Hematopoietic multipotent progenitor cell treated with erythropoietin and hydrocortisone succinate and interleukin-3 and kit ligand, for 4 days (in vitro differentiated cells): ENCODE measurements at regions not wholly inside any gene's neighbourhood (a gene's known extent, or its start where the extent isn't known, plus 50 kb on each side); places are given as distances from the start of the nearest gene placed in this dataset.
A peak's percentile ranks its signal among the peaks of the same experiment; 100 is the strongest.
"Not testable (repeated sequence)": the region's sequence is repeated elsewhere in the genome, so short reads cannot be mapped to it uniquely, and the experiment has no call there.

Experiments
- DNase-seq: peaks from one replicate; pipeline ENCODE4 v3.0.0-alpha.2; 2015

DNA sequence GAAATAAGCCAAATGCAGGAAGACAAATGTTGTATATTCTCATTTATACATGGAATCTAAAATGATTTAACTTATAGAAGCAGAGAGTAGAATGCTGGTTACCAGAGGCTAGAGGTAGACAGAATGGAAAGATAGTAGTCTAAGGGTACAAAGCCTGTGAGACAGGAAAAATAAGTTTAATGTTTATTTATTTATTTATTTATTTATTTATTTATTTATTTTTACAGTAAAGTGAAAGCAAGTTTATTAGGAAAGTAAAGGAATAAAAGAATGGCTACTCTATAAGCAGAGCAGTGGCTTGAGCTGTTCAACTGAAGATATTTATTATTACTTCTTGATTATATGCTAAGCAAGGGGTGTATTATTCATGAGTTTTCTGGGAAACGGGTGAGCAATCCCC, 203.2 kb downstream of the LAS1L start:
- DNase-seq: no peak

DNA sequence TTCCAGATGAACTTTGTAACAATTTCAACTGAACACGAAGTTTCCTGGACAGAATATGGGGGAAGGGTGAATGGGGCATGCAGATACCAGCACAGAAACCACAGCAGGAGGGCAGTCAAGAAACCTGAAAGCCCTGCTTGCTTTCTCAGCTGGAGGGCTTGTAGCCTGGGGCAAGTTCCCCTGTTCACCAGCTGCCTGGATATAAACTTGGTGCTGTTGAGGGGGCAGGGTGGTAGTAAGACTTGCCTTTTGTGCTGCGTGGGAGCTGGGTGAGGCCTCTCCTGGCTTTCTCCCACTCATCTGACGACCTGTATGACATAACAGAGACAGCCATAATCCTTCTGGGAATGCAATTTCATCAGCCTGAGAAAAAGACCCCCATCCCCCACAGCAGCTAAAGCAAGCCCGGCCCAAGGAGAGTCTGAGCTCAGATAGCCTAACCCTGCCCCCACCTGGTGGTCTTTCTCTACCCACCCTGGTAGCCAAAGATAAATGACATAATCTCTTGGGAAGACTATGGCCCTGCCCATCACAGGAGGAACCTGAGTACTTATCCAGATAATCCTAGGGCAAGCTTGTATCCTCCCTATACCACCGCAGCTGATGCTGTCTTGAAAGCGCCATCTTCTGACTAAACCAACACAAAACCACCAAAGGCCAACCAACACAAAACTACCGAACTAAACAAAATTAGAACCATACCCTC, 234.3 kb downstream of the LAS1L start:
- DNase-seq: no peak

DNA sequence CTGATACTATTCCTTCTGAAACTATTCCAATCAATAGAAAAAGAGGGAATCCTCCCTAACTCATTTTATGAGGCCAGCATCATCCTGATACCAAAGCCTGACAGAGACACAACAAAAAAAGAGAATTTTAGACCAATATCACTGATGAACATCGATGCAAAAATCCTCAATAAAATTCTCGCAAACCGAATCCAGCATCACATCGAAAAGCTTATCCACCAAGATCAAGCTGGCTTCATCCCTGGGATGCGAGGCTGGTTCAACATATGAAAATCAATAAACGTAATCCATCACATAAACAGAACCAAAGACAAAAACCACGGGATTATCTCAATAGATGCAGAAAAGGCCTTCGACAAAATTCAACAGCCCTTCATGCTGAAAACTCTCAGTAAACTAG, 251.7 kb downstream of the LAS1L start:
- not testable (repeated sequence) for DNase-seq

DNA sequence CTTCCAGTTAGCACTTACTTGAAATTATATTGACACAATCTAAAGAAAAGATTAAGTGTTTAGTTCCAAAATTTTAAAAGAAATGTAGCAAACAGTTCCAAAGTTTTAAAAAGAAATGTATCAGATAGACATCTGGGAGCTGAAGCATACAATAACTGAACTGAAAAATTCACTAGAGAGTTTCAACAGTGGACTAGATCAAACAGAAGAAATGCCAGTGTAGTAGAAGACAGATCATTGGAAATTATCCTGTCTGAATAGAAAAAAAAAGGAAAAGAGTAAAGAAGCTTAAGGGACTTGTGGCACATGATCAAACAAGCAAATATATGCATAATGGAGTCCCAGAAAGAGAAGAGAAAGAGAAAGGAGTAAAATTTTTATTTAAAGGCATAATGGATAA, 261.4 kb downstream of the LAS1L start:
- DNase-seq: no peak

DNA sequence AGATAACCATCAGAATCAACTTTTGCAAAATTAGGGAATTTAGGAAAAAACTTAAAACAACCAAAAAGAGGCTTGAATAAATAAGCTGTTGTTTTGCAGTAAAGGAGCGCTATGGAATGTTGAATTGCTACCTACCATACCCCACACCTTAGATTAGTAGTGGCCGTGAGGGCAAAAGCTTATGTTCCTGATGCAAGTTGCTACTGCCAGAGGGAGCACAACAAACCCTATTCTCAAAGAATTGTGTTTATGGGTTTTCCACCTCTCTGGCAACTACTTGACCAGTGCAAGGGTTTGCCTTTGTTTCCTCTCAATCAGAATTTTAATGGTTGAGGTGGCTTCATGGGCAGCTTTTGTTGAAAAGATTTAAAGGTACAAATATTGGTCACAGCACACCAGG, 268.1 kb downstream of the LAS1L start:
- no peak for DNase-seq

DNA sequence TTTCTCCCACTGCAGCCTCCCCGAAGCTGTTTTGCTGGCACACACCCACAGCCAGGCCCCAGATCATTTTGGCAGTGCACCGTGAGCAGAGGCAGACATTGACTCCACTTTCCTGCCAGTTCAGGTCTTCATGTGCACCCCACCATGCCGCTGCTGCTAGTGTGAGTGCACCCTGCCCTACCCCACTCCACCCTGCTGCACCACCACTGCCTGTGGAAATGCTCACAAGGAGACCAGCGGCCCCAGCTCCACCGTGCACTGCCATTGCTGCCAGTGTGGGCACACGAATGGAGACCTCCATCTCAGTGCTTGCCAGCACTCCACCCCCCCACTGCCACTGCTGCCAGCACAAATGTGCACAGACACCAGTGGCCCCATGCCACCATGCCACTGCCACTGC, 277.6 kb upstream of the ZC4H2 start:
- no peak for DNase-seq

DNA sequence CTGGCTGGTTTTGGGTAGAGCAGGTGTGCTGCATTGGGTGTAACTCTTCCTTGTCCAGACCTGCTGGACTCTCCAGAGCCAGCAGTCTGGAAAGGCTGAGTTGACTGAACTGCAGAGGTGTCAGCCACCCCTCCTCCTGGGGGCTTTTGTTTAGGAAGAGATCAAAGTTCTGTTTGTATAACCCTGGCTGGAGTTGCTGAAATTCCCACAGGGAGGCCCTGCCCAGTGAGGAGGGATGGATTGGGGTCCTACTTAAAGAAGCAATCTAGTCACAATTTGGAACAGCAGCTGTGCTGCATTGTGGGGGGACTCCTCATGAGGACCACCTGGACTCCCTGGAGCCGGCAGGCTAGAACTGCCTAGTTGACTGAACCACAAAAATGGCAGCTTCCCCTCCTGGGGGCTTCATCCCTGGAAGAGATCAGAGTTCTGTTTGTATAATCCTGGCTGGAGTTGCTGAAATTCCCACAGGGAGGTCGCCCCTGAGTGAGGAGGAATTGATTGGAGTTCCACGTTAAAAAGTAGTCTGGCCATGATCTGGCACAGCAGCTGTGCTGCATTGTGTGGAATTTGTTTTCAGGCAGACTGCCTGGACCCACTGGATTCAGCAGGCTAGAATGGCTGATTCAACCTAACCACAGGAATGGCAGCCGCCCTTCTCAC, 264.9 kb upstream of the ZC4H2 start:
- DNase-seq: no peak

DNA sequence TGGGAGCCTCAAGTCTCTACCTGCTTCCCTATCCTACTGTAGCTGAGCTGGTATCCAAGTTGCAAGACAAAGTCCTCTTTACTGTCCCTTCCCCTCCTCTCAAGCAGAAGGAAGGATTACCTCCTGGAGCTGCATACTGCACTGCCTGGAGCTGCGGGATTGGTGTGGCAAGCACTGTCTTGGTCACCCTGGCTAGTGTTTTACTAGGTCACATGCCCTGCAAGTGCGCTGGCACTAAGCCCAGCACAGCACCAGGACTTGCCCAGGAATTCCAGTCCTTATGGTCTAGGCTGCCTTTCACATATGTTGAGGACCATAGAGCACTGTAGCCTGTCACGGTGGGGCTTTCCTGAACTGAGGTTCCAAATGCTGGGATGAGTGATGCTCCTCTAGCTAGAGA, 227.3 kb upstream of the ZC4H2 start:
- DNase-seq: no peak

DNA sequence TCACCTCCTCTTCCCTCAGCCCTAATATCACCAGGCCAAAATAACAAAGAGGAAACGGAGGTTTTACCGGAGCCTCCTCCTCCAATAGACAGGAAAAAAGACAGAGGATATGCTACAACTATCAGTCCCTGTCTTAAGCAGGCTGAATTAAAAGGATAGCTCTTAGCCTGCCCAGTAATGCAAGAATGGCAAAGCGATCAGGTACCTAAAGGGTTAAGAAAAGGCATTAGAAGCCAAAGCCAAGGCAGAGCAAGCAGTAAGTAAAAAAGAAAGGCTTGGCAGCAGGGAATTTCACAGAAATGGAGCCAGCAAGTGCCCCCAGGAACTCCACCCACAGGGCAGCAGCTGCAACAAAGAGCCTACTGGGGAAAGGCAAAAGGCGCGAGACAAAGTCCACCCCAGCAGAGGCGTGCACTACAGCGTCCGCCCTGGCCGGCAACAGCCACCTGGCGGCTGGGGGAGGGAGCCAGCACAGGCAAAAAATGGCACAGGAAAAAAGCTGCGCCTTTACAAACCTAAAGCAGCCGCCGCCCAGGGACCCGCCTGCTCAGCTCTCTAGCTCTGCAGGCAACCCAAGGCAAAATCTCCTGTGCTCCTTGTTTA, 220.6 kb upstream of the ZC4H2 start:
- peak; percentile 52 for DNase-seq

DNA sequence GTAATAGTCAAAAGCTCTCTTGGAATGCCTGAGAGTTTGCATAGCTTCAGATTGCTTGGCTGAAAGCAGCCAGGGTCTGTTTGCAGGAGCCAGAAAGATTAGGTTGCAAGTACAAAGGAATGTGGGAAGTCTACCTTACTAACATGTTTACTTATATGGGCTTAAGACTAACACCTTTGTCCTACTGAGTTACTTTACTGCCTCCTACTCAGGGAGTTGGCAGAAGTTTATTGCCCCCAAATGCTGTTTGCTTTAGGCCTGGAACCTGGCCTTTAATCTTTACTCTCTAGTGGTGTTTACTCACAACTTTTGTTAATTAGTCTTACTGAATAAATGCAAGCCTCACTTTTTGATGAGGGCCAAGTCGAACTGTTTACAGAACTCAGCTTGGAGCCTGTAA, 219.4 kb upstream of the ZC4H2 start:
- DNase-seq: no peak

DNA sequence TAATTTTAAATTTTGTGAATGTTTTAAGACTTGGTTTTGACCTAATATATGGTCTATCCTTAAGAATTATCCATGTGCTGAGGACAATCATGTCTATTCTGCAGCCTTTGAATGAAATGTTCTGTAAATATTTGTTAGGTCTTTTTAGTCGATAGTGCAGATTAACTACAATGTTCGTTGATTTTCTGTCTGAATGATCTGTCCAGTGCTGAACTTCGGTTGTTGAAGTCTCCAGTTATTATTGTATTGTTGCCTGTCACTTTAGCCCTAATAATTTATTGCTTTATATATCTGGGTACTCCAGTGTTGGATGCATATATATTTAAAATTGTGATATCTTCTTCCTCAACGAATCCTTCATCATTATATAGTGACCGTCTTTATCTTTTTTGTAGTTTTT, 218.3 kb upstream of the ZC4H2 start:
- no peak for DNase-seq

DNA sequence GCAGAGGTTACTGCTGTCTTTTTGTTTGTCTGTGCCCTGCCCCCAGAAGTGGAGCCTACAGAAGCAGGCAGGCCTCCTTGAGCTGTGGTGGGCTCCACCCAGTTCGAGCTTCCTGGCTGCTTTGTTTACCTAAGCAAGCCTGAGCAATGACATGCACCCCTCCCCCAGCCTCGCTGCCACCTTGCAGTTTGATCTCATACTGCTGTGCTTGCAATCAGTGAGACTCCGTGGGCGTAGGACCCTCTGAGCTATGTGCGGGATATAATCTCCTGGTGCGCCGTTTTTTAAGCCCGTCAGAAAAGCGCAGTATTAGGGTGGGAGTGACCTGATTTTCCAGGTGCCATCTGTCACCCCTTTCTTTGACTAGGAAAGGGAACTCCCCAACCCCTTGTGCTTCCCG, 187.1 kb upstream of the ZC4H2 start:
- DNase-seq: not testable (repeated sequence)

DNA sequence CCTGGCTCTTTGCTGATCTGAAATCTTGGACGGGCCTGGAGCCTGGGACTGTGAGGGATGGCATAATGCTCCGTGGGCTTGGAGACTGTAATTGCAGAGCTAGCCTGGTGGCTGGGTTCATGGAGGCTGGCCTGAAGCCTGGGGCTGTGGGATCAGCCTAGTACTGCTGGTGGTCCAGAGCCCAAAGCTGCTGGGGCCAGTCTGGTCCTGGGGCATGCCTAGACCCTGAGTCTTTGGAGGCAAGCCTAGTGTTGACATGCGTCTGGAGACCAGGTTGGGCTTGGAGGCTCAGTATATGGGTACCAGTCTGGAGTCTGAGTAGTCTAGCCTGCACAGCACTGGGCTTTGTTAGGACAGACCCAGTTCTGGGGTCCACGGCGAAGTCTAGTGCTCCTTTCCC, 172.0 kb upstream of the ZC4H2 start:
- DNase-seq: no peak

DNA sequence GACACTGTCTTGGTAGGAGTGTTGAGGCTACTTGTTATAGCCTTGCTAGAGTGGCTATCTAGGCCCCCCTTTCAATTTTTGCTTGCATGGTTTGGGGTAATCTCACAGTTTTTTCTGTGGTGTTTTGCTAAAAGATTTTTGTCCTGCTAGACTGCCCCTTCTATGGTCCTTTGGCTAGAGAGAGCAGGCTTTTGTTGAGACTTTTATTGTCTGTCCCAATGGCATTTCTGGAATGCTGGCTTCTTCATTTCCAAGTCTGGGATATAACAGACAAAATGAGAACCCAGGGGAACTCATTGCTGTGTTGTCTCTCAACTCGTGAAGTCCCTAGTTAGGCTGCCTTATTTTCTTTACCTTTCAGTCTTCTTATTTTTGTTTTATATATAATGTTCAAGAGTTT, 160.2 kb upstream of the ZC4H2 start:
- DNase-seq: no peak

DNA sequence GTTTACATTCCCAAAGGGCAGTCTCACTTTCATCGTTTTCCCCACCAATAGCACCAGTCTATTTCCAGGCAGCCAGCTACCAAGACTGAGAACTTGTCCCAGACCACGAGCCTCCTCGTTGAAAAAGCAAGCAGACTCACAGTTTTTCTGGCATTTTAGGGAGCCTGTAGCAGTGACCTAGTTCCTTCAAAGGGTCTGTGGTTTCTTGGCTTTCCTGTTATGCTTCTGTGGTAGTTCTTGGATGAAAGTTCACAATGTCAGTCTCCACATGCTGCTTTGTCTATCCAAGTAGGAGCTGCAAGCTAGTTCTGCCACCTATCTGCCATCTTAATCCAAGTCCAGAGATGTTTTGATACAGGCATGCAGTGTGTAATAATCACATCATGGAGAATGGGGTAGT, 151.6 kb upstream of the ZC4H2 start:
- DNase-seq: peak; percentile 47

DNA sequence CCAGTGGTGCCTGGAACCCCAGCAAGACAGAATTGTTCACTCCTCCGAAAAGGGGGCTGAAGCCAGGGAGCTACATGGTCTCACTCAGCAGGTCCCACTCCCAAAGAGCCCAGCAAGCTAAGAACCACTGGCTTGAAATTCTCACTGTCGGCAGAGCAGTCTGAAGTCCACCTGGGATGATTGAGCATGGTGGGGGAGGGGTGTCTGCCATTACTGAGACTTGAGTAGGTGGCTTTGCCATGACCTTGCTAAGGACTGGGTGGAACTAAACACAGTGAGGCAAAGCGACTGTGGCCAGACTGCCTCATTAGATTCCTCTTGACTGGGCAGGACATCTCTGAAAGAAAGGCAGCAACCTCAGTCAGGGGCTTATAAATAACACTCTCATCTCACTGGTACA, 122.6 kb upstream of the ZC4H2 start:
- DNase-seq: no peak

DNA sequence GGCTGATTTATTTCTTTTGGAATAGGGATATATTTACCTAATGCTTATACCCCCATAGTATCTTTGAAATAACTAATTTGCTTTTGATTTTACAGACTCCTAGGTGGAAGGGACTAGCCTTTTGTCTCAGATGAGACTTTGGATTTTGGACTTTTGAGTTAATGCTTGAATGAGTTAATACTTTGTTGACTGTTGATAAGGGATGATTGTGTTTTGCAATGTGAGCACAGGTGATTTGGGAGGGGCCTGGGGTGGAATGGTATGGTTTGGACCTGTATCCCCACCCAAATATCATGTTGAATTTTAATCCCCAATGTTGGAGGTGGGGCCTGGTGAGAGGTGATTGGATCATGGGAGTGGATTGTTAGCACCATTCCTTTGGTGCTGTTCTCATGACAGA, 117.4 kb upstream of the ZC4H2 start:
- DNase-seq: no peak

DNA sequence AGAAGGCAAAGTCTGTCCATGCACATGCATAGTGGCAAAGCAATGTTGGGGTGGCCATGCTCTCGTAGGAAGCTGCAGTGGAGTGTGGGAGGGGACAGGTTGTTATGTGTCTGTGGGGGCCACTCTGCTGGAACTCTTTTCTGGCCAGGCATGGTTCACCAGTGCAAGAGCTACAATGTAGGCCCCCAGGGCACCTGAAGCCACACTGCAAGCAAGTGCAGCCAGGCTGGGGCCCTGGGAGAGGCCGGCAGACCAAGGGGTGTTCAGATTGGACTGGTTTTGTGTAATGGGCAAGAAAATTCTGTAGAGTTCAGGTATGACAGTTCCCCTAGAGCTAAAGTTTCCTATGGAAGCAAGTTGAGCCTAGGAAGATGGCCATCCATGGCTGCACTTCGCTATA, 97.0 kb upstream of the ZC4H2 start:
- DNase-seq: no peak

DNA sequence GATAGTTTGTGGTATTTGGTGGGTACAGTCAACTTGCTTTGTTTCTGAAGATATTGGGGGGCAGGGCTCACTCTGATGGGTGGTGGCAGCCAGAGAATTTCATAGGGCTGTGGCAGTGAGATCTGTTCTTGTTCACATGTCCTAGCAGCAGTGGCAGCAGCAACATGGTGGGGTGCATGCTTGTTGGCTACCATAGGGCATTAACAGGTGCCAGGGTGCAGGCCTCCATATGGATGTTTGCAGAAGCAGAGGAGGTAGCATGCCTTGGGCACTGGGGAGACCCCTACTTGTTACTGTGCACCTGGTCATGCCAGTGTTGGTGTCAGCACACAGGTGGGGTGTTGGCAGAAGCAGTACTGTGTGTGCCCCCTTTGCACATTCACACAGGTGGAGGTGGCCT, 96.3 kb upstream of the ZC4H2 start:
- no peak for DNase-seq

DNA sequence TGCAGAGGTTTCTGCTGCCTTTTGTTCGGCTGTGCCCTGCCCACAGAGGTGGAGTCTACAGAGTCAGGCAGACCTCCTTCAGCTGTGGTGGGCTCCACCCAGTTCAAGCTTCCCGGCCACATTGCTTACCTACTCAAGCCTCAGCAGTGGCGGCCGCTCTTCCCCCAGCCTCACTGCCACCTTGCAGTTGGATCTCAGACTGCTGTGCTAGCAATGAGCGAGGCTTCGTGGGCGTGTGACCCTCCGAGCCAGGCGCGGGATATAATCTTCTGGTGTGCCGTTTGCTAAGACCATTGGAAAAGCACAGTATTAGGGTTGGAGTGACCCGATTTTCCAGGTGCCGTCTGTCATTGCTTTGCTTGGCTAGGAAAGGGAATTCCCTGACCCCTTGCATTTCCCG, 82.4 kb upstream of the ZC4H2 start:
- DNase-seq: not testable (repeated sequence)

DNA sequence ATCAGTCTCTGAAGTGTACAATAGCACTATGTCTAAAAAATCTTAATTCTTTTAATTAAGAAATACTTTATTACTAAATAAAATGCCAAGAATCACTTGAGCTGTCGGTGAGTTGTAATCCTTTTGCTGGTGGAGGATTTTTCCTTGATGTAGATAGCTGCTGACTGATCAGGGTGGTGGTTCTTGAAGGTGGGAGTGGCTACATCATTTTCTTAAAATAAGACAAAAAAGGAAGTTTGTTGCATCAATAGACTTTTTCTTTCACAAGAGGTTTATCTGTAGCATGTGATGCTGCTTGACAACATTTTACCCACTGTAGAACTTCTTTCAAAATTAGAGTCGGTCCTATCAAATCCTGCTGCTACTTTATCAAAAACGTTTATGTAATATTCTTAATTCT, 68.8 kb upstream of the ZC4H2 start:
- DNase-seq: peak; percentile 7

DNA sequence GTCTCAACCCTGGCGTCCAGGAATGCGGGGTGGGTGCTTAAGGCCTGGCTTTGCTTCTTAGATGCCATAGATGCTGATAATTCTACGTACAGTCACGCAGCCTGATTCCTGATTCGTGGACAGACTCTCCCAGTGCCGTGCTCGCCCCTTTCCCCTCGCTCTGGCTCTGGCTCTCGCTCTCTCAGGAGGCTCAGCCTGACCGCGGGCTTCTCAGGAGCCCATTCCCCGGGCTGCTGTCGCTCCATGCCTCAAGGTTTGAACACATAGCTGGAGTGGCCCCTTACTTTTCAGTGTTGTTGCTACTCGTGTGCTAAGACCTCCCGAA, 59.2 kb upstream of the ZC4H2 start:
- DNase-seq: peak; percentile 61

DNA sequence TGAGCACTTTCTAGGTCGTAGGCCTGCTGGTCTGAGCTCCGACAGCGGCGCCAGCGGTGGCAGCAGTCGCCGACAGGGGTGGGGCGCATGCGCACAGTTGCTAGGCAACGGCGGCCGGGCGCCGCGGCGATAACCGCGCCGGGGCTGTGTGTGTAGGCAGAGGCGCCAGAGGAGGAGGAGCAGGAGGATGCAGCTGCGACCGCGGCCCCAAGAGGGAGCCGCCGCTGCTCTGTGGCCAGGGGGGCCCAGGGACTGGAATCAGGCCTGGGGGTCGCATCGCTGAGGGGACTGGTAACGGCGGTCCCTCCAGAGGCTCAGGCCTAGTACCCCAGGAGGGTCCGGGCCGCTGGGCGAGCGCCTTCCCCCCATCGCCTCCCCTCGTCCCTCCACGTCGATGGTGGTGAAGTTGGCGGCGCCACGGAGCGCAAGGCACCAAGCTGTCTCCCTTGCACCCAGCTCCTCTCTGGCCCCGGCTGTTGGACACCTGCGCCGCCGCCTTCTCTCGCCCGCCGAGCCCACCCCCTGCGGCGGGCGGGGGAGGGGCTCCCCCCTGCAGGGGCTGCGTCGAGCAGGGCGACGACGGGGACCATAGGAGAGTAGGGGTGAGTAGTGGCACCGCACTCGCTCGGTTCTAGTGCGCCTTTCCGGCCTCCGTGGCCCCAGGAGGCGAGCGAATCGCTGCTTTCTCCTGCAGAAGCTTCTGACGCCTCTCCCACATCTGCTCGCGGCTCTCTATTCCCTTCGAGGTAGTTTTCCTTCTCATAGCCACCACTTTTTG, 58.6 kb upstream of the ZC4H2 start, which contains the start of gene ZC3H12B:
ZC3H12B (plus strand) TSS at position 159 of the 778 bp plus-strand sequence.
- DNase-seq: peak; percentile 90

DNA sequence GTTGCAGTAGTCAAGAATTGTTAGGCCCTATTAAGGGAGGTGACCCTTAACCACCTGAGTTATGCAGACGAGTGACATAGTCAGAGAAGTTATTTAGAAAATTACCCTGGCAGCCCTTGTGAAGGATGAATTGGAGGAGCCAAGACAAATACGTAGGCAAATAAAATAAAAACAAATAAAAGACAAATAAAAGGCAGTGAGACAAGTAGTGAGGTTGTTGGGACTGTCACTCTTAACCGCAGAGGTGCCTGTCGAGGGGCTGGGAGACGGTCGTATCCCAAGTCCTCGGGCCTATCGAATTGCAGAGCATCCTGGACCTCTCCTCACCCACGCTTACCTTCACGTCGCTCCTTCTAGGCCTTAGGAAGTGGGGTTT, 58.0 kb upstream of the ZC4H2 start:
- DNase-seq: no peak
